ENCODE measurements at regions not wholly inside any gene's neighbourhood (a gene's known extent, or its start where the extent isn't known, plus 50 kb on each side); places are given as distances from the start of the nearest gene placed in this dataset.

DNA sequence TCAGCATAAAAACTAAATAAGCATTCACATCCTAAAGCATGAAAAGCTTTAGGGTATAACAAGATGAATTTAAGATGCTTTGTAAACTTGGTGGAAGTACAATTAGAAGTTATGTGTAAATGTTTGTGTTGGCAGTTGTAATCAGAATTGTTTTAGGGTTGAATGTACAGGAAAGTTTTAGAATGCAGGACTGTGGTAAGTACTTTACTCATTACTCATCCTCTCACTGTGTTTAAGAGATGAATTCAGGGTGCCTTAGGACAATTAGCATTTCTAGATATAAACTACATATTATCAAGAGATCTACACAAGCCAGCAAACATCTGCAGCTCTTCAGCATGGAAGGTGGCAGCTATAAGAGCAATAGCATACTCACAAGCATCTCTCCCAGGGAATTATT is 77.5 kb upstream of the ELOVL6 start:
- no peak for TF ChIP-seq ZFX (IDR thresholded peaks at IDR 0.05; ENCODE audit: borderline replicate concordance)
- TF ChIP-seq, protein P1, sequence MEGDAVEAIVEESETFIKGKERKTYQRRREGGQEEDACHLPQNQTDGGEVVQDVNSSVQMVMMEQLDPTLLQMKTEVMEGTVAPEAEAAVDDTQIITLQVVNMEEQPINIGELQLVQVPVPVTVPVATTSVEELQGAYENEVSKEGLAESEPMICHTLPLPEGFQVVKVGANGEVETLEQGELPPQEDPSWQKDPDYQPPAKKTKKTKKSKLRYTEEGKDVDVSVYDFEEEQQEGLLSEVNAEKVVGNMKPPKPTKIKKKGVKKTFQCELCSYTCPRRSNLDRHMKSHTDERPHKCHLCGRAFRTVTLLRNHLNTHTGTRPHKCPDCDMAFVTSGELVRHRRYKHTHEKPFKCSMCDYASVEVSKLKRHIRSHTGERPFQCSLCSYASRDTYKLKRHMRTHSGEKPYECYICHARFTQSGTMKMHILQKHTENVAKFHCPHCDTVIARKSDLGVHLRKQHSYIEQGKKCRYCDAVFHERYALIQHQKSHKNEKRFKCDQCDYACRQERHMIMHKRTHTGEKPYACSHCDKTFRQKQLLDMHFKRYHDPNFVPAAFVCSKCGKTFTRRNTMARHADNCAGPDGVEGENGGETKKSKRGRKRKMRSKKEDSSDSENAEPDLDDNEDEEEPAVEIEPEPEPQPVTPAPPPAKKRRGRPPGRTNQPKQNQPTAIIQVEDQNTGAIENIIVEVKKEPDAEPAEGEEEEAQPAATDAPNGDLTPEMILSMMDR (IDR thresholded peaks at IDR 0.05): no peak

DNA sequence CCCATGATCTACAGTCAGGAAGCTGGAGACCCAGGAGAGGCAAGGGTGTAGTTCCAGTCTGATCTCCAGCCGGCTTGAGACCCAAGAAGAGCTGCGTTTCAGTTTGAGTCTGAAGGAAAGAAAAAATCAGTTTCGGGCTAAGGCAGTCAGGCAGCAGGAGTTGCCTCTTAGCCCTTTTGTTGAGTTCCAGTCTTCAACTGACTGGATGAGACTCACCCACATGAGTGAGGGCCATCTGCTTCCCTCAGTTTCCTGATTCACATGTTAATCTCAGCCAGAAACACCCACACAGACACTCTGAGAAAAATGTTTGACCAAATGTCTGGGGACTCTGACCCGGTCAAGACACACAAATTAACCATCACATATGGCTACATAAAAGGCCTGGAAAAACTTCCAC is 73.6 kb upstream of the ELOVL6 start:
- H3K27ac ChIP-seq: no peak overlapping the region
- TF ChIP-seq ZFX (IDR thresholded peaks at IDR 0.05; ENCODE audit: borderline replicate concordance): no peak
- TF ChIP-seq, protein P1 (IDR thresholded peaks at IDR 0.05): no peak

More for the DNA sequence above, 77.5 kb upstream of the ELOVL6 start:
- H3K27ac ChIP-seq: no peak overlapping the region

DNA sequence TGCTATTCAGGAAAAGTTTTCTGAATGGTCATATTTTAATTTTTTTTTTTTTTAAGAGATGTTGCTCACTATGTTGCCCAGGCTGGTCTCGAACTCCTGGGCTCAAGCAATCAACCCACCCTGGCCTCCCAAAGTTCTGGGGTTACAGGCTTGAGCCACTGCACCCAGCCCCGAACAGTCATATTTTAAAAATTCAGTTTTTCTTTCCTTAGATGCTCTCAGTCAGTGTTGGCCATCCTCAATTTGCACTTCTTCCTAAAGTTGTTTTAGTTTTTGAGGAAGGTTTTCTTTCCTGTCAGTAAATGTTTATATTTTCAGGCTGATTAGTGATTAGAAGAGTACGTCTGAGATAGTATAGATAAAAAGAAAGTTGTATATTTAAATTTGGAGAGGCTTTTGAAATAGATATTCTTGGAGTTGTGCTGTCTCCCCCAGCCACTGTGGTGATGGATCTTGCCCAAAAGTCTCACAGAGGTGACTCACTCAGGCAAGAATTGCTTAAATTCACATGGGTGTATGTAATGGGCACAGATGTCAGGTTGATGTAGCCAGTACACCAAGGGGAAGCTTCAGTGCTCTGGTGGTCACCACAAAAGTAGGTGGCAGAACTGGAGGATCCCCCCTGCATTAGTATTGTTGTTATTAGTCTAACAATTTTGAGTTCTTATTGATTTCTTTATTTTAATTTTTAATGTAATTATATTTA is 72.2 kb upstream of the ELOVL6 start:
- TF ChIP-seq, protein P1 (IDR thresholded peaks at IDR 0.05): no peak
- no peak for TF ChIP-seq ZFX (IDR thresholded peaks at IDR 0.05; ENCODE audit: borderline replicate concordance)
- no peak overlapping the region for H3K27ac ChIP-seq

DNA sequence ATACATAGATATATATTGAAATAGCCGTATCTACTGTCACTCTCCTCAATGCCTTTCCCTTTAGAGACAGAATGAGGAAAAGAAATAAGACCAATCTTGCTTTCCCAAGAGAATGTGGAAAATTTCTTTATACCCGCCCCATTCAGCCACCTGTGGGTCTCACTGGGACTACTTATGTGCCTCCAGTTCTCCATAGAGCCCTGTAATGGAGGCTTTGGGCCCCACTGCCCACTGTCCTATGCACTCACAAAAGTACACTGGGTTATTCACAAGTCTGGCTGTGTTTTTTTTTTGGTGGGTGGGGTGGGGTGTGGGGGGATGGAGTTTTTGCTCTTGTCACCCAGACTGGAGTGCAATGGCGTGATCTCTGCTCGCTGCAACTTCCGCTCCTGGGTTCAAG is 70.4 kb upstream of the ELOVL6 start:
- H3K27ac ChIP-seq: no peak overlapping the region
- TF ChIP-seq, protein P1 (IDR thresholded peaks at IDR 0.05): no peak
- TF ChIP-seq ZFX (IDR thresholded peaks at IDR 0.05; ENCODE audit: borderline replicate concordance): no peak

DNA sequence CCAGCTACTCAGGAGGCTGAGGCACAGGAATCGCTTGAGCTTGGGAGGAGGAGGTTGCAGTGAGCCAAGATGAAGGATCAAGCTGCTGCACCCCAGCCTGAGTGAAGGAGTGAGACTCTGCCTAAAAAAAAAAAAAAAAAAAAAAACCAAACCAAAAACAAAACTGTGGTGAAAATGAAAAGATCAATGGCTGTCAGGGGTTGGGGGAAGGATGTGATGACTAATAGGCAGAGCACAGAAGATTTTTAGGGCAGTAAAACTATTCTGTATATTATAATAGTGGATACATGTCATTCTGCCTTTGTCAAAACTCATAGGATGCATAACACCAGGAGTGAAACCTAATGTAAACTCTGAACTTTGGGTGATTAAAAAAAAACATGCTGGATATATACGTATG is 69.9 kb upstream of the ELOVL6 start:
- no peak overlapping the region for H3K27ac ChIP-seq
- TF ChIP-seq ZFX (IDR thresholded peaks at IDR 0.05; ENCODE audit: borderline replicate concordance): no peak
- TF ChIP-seq, protein P1 (IDR thresholded peaks at IDR 0.05): no peak

DNA sequence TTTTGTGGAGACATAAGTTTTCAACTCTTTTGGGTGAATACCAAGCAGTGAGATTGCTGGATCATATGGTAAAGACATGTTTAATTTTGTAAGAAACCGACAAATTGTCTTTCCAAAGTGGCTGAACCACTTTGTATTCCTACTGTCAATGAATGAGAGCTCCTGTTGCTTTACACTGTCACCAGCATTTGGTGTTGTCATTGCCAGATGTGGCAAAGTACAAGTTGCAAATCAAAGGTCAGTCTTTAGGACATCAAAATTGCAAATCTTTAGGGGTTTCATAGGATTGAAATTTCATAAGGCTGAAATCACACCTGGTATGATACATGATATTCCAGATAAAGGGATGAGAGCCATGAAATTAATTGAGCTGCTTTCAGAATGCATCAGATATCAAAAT is 67.7 kb upstream of the ELOVL6 start:
- TF ChIP-seq, protein P1 (IDR thresholded peaks at IDR 0.05): no peak
- TF ChIP-seq ZFX (IDR thresholded peaks at IDR 0.05; ENCODE audit: borderline replicate concordance): no peak
- no peak overlapping the region for H3K27ac ChIP-seq

DNA sequence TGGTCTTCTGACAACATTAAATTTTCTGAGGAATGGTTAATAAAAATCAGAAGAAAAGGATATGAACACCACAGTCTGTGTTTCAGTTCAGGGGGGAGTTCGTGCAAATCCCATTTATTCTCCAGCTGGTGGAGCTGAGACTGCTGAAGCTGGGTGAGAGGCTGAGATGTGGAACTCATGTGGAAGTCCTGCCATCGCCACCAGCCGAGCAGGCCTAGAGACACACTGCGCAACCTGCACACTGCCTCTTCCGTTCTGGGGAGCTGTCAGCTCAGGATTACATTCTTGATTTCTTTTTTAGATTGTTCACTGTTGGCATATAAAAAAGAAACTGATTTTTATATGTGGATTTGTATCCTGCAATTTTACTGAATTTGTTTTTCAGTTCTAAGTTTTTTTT is 66.6 kb upstream of the ELOVL6 start:
- H3K27ac ChIP-seq: no peak overlapping the region
- TF ChIP-seq, protein P1 (IDR thresholded peaks at IDR 0.05): no peak
- TF ChIP-seq ZFX (IDR thresholded peaks at IDR 0.05; ENCODE audit: borderline replicate concordance): no peak

All from 22Rv1 (cell line).